Kidney (tissue), 13 donors: ENCODE measurements at regions not wholly inside any gene's neighbourhood (a gene's known extent, or its start where the extent isn't known, plus 50 kb on each side); places are given as distances from the start of the nearest gene placed in this dataset.

Experiments used
- DNase-seq, 5 donors: peaks; one replicate each; pipeline ENCODE4 v3.0.0-alpha.2; 2013 to 2020
- FAIRE-seq: peaks from 2 replicates; lab custom pipeline; 2012; peaks lifted over from hg19 to GRCh38; lab: Jason Lieb, UNC
- H3K27ac ChIP-seq, 2 donors: one replicate each; pipeline ENCODE4 v1.7.0; 2013; ENCODE audit warnings: low read depth in 2 of 2, low read length in 2 of 2, inconsistent platforms in 1 of 2
- H3K27me3 ChIP-seq: one replicate; pipeline ENCODE4 v1.7.1; 2013; ENCODE audit warnings: low read length, inconsistent platforms; ENCODE audit not compliant: control insufficient read depth, insufficient read depth
- H3K36me3 ChIP-seq, 3 donors: one replicate each; pipeline versions ENCODE4 v1.7.0 to v1.7.1; 2013; ENCODE audit warnings: low read length in 3 of 3, control low read depth in 1 of 3, inconsistent platforms in 1 of 3; ENCODE audit not compliant: insufficient read depth in 3 of 3, control insufficient read depth in 2 of 3
- H3K4me1 ChIP-seq, 3 donors: one replicate each; pipeline versions ENCODE4 v1.7.0 to v1.7.1; 2013; ENCODE audit warnings: low read length in 3 of 3, inconsistent platforms in 1 of 3, low read depth in 1 of 3; ENCODE audit not compliant: control insufficient read depth in 2 of 3, insufficient read depth in 2 of 3
- H3K4me3 ChIP-seq, 3 donors: one replicate each; pipeline versions ENCODE4 v1.7.0 to v1.8.1; 2013; ENCODE audit warnings: low read length in 3 of 3, control low read depth in 1 of 3, inconsistent platforms in 1 of 3
- H3K9ac ChIP-seq, 3 donors: one replicate each; pipeline versions ENCODE4 v1.7.0 to v1.7.1; 2013; ENCODE audit warnings: low read length in 3 of 3, control low read depth in 1 of 3, inconsistent platforms in 1 of 3
- H3K9me3 ChIP-seq, 3 donors: one replicate each; pipeline versions ENCODE4 v1.7.0 to v1.7.1; 2013; ENCODE audit warnings: low read length in 3 of 3, control low read depth in 1 of 3, inconsistent platforms in 1 of 3; ENCODE audit not compliant: control insufficient read depth in 2 of 3, insufficient read depth in 1 of 3
- intact Hi-C: fragments of 100-400 bp; cut with DNase I; formaldehyde crosslinking; loops from one replicate; pipeline ENCODE4 v1.11.1; 2022
- TF ChIP-seq, protein P1 (sequence below): IDR thresholded peaks from 3 replicates; pipeline ENCODE4 v1.5.1; 2012; ENCODE audit warnings: mild to moderate bottlenecking, moderate library complexity, borderline replicate concordance; ENCODE audit not compliant: insufficient read depth; ENCODE audit errors: extremely low read depth
- donor health status: control.
- donor health status: control.
- donor health status: control.
- donor health status: control.
- donor health status: control.
- donor health status: DM: yes; HTN: yes; CAD: no.
- donor health status: Normal renal cell carcinoma (clear cell type).

DNA sequence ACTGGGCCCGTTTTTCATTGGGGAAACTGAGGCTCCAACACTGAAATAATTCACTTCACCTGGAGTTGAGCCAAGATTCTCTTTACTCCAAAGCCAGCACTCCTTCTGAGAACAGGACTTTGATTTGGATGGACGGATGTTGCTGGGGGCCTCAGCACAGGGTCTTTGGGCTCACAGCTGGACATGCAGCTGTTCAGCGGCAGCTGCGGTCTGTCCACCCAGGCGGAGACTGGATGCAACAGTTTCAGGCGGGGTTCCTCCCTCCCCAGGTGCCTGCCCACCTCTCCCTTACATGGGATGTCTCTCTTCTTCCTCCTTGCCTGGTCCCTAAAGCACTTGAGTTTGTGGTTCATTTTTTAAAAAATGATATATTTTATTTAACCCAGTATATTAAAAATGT is 219.0 kb upstream of the IRX4 start:
- Histone ChIP-seq H3K4me3 (no peak overlapping the region), H3K9ac (no peak overlapping the region), H3K4me1 (peaks cover 0 to 4% (median 0%) of the 10 kb centered on the region in 3 donors), H3K36me3 (no peaks in the 10 kb centered on the region), H3K27ac (peak overlapping the region in 1 of 2 donors; percentile 2), H3K9me3 (no peaks in the 10 kb centered on the region), H3K27me3 (no peaks in the 10 kb centered on the region)
- DNase-seq (no peak), FAIRE-seq (no peak)
- intact Hi-C loops: no loop called here
- TF ChIP-seq, protein P1, sequence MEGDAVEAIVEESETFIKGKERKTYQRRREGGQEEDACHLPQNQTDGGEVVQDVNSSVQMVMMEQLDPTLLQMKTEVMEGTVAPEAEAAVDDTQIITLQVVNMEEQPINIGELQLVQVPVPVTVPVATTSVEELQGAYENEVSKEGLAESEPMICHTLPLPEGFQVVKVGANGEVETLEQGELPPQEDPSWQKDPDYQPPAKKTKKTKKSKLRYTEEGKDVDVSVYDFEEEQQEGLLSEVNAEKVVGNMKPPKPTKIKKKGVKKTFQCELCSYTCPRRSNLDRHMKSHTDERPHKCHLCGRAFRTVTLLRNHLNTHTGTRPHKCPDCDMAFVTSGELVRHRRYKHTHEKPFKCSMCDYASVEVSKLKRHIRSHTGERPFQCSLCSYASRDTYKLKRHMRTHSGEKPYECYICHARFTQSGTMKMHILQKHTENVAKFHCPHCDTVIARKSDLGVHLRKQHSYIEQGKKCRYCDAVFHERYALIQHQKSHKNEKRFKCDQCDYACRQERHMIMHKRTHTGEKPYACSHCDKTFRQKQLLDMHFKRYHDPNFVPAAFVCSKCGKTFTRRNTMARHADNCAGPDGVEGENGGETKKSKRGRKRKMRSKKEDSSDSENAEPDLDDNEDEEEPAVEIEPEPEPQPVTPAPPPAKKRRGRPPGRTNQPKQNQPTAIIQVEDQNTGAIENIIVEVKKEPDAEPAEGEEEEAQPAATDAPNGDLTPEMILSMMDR: no peak

DNA sequence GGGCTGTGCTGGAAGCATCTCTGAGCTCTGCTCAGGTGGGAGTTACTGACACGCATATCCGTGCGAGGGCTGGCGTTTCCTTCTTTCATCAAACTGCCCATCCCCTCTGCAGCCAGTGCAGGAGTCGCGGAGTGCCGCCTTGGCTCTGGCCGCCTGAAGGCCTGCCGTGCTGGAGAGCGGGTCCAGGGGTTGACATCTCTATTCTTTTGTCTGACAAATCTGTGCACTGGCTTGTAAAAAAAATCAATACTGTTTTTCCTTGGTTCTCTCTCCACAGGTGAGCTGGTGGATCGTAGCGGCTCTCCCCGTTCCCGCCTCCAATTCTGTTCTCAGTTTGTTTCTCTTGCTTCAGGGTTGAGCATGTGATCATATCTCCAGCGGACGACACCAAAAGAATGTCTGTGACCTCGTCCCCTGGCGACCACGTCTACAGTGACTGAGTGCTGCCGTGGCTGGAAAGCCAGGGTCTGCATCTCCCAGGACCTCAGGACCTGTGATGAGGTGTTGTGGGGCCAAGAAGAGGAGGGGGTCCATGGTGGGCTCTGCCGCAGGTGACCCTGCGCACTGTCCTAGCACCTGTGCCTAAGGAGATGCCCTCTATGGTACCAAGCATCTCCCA is 214.3 kb upstream of the IRX4 start:
- H3K9me3 ChIP-seq: no peaks in the 10 kb centered on the region
- DNase-seq: no peak
- TF ChIP-seq, protein P1: no peak
- no peaks in the 10 kb centered on the region for H3K36me3 ChIP-seq
- H3K27ac ChIP-seq: no peak overlapping the region
- no peaks in the 10 kb centered on the region for H3K27me3 ChIP-seq
- no peak for FAIRE-seq
- H3K9ac ChIP-seq: no peak overlapping the region
- no peak overlapping the region for H3K4me3 ChIP-seq
- intact Hi-C loops: no loop called here
- H3K4me1 ChIP-seq: peaks cover 0 to 4% (median 0%) of the 10 kb centered on the region in 3 donors

DNA sequence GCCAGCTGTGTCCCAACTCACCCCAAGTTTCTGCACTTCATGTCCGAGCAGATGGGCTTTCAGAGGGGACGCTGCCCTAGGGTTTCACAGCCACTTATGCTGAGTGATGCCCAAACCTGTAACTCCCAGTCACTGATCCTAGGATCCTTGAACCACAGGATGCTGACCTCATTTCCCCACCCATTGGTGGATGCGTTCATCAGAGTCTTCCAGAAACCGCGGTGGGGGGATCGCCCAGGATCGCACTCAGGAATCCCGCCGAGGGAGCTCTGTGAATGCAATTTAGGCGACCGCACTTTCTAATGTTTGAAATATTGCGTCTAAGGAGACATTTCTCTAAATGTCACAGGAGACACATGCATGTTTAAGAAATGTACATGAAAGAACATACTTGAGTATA is 212.3 kb upstream of the IRX4 start:
- H3K4me1 ChIP-seq: peaks cover 0 to 4% (median 0%) of the 10 kb centered on the region in 3 donors
- TF ChIP-seq, protein P1: no peak
- H3K27me3 ChIP-seq: no peaks in the 10 kb centered on the region
- no peak overlapping the region for H3K4me3 ChIP-seq
- no peaks in the 10 kb centered on the region for H3K36me3 ChIP-seq
- no peak for FAIRE-seq
- H3K9me3 ChIP-seq: no peaks in the 10 kb centered on the region
- intact Hi-C loops: no loop called here
- no peak for DNase-seq
- H3K27ac ChIP-seq: peak overlapping the region in 1 of 2 donors; percentile 23
- no peak overlapping the region for H3K9ac ChIP-seq

DNA sequence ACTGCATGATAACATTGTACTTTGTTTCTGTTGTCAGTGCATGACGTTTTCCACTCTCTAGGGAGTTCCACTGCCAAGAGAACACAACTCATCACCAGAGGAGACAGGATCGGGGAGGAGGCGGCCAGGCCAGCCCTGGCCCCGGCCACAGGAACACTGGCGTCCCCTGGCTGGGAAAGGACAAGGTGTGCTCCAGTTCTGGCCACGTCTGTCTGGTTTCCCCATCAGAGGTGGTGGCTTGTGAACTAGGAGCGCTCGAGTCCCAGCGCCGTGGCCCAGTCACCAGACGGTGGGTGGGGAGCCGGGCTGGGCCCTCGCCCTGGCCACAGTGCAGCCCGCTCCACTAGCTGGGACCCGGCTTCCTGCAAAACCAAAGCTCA is 211.9 kb upstream of the IRX4 start:
- DNase-seq: no peak
- H3K4me3 ChIP-seq: no peak overlapping the region
- H3K36me3 ChIP-seq: no peaks in the 10 kb centered on the region
- FAIRE-seq: no peak
- TF ChIP-seq, protein P1: no peak
- H3K4me1 ChIP-seq: peaks cover 0 to 4% (median 0%) of the 10 kb centered on the region in 3 donors
- H3K9ac ChIP-seq: no peak overlapping the region
- H3K27ac ChIP-seq: peak overlapping the region in 1 of 2 donors; percentile 43
- no peaks in the 10 kb centered on the region for H3K27me3 ChIP-seq
- intact Hi-C loops: no loop called here
- no peaks in the 10 kb centered on the region for H3K9me3 ChIP-seq
